ENCODE measurements at regions not wholly inside any gene's neighbourhood (a gene's known extent, or its start where the extent isn't known, plus 50 kb on each side); places are given as distances from the start of the nearest gene placed in this dataset.

DNA sequence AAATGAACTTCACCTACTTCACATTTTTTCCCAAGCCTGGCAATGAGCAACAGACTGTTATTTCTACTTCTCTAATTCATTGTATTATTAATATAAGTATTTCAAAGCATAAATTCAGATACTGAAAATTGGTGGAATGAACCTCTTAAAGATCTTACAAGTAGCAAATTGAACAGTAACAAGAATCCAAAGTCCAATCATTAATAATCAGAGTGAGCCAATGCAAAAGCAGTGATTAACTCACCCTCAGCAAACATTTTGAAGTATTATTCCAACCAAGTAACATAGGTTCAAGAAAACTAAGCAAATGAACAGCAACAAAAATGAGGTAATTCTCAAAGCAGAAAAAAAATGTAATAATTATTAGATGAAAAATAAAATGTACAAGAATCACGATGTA is 288.1 kb upstream of the ZC3H15 start:
- ATAC-seq (no peak), DNase-seq (no peak)
- intact Hi-C loops (cut with DNase I), result no loop called here
- no peaks in the 10 kb centered on the region for H3K36me3 ChIP-seq
- TF ChIP-seq, protein P1, sequence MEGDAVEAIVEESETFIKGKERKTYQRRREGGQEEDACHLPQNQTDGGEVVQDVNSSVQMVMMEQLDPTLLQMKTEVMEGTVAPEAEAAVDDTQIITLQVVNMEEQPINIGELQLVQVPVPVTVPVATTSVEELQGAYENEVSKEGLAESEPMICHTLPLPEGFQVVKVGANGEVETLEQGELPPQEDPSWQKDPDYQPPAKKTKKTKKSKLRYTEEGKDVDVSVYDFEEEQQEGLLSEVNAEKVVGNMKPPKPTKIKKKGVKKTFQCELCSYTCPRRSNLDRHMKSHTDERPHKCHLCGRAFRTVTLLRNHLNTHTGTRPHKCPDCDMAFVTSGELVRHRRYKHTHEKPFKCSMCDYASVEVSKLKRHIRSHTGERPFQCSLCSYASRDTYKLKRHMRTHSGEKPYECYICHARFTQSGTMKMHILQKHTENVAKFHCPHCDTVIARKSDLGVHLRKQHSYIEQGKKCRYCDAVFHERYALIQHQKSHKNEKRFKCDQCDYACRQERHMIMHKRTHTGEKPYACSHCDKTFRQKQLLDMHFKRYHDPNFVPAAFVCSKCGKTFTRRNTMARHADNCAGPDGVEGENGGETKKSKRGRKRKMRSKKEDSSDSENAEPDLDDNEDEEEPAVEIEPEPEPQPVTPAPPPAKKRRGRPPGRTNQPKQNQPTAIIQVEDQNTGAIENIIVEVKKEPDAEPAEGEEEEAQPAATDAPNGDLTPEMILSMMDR (IDR thresholded peaks at IDR 0.05), result no peak
- H3K27ac ChIP-seq, result no peak overlapping the region
- no peaks in the 10 kb centered on the region for H3K27me3 ChIP-seq (ENCODE audit: low read depth)
- no peak overlapping the region for H3K4me3 ChIP-seq
- H3K9me3 ChIP-seq, result no peaks in the 10 kb centered on the region
- no peaks in the 10 kb centered on the region for H3K4me1 ChIP-seq

DNA sequence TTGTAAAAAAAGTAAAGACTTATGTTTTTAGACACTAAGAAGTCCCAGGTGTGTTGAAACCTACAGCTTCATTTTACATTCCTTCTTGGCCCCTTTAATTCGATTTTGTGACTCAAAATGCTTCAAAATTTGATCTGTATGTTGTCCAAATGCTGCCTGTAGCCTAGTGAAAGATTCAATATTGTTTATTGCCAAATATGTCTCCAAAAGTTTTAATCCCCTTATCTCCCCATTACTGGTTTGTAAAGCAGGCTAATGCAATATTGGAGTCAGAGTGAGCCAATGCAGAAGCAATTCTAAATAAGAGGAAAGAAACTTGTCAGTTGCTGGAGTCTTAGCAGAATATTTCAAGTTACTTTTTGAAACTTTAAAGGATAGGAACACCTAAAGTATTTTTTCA is 287.0 kb upstream of the ZC3H15 start:
- H3K27me3 ChIP-seq (ENCODE audit: low read depth), result no peaks in the 10 kb centered on the region
- H3K4me3 ChIP-seq, result no peak overlapping the region
- TF ChIP-seq, protein P1 (IDR thresholded peaks at IDR 0.05), result no peak
- no peaks in the 10 kb centered on the region for H3K4me1 ChIP-seq
- H3K9me3 ChIP-seq, result no peaks in the 10 kb centered on the region
- intact Hi-C loops (cut with DNase I), result no loop called here
- DNase-seq (no peak), ATAC-seq (no peak)
- no peak overlapping the region for H3K27ac ChIP-seq
- no peaks in the 10 kb centered on the region for H3K36me3 ChIP-seq

DNA sequence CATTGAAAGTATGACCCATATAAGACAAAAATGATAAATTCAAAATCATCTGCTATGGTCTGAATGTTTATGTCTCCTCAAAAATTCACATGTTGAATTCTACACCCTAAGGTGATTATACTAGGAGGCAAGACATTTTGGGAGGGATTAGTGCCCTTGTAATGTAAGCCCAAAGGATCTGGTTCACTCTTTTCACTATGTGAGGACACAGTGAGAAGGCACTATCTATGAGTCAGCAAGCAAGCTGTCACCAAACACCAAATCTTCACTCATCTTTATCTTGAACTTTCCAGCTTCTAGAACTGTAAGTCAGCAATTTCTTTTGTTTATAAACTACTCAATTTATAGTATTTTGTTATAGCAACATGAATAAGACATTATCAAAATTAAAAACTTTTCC is 284.7 kb upstream of the ZC3H15 start:
- Histone ChIP-seq H3K4me3 (no peak overlapping the region), H3K4me1 (no peaks in the 10 kb centered on the region), H3K36me3 (no peaks in the 10 kb centered on the region), H3K27me3 (ENCODE audit: low read depth) (no peaks in the 10 kb centered on the region), H3K27ac (no peak overlapping the region), H3K9me3 (no peaks in the 10 kb centered on the region)
- intact Hi-C loops (cut with DNase I), result no loop called here
- TF ChIP-seq, protein P1 (IDR thresholded peaks at IDR 0.05), result no peak
- DNase-seq (no peak), ATAC-seq (no peak)

- Histone ChIP-seq H3K27me3 (ENCODE audit: low read depth) (no peaks in the 10 kb centered on the region), H3K4me1 (no peaks in the 10 kb centered on the region), H3K36me3 (no peaks in the 10 kb centered on the region), H3K4me3 (no peak overlapping the region), H3K27ac (no peak overlapping the region), H3K9me3 (no peaks in the 10 kb centered on the region)
- no peak for ATAC-seq
- TF ChIP-seq, protein P1 (IDR thresholded peaks at IDR 0.05), result no peak
- intact Hi-C loops (cut with DNase I), result no loop called here
- no peak for DNase-seq
Observed at GRCh38 chr2:186205254-186205911, 280.7 kb upstream of the ZC3H15 start.

DNA sequence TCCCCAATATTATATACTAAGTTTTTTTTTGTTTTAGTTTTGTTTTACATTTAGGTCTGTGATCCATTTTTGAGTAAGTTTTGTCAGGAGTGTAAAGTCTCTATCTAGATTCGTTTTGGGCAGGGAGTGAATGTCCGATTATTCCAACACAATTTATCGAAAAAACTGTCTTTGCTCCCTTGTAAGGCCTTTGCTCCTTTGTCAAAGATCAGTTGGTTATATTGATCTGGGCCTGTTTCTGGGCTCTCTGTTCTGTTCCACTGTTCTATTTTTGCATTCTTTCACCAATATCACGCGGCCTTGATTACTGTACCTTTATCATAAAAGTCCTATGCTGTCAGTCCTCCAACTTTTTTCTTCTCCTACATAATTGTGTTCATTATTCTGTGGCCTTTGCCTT is 276.5 kb upstream of the ZC3H15 start:
- H3K9me3 ChIP-seq, result no peaks in the 10 kb centered on the region
- TF ChIP-seq, protein P1 (IDR thresholded peaks at IDR 0.05), result no peak
- DNase-seq (no peak), ATAC-seq (no peak)
- intact Hi-C loops (cut with DNase I), result no loop called here
- no peak overlapping the region for H3K4me3 ChIP-seq
- H3K27ac ChIP-seq, result no peak overlapping the region
- no peaks in the 10 kb centered on the region for H3K36me3 ChIP-seq
- no peaks in the 10 kb centered on the region for H3K4me1 ChIP-seq
- no peaks in the 10 kb centered on the region for H3K27me3 ChIP-seq (ENCODE audit: low read depth)

All from lower lobe of right lung (tissue), 2 donors.